HG03378 (cell line): ENCODE measurements at regions not wholly inside any gene's neighbourhood (a gene's known extent, or its start where the extent isn't known, plus 50 kb on each side); places are given as distances from the start of the nearest gene placed in this dataset.

Experiments used
- ATAC-seq: cut with Tn5 transposase; IDR thresholded peaks from one replicate; pipeline ENCODE4 v1.9.1; 2021; ENCODE audit warnings: mild to moderate bottlenecking, moderate library complexity; ENCODE audit not compliant: unreplicated experiment

GRCh38 chr22:34879001-34879400 lies 187.0 kb upstream of the ISX start:
- ATAC-seq = no peak

- no peak for ATAC-seq
Observed at GRCh38 chr22:34880662-34881061, 185.3 kb upstream of the ISX start.

GRCh38 chr22:34881453-34881852 lies 184.5 kb upstream of the ISX start:
- no peak for ATAC-seq

- no peak for ATAC-seq
Observed at GRCh38 chr22:34885852-34886251, 180.1 kb upstream of the ISX start.

GRCh38 chr22:34886391-34886790 lies 179.6 kb upstream of the ISX start:
- ATAC-seq = no peak

- ATAC-seq = no peak
Observed at GRCh38 chr22:34886812-34887211, 179.1 kb upstream of the ISX start.

- no peak for ATAC-seq
Observed at GRCh38 chr22:34897126-34897525, 168.8 kb upstream of the ISX start.

GRCh38 chr22:34902335-34902734 lies 163.6 kb upstream of the ISX start:
- ATAC-seq = no peak

GRCh38 chr22:34903416-34903815 lies 162.5 kb upstream of the ISX start:
- ATAC-seq = no peak

GRCh38 chr22:34904486-34904885 lies 161.5 kb upstream of the ISX start:
- no peak for ATAC-seq

GRCh38 chr22:34913826-34914225 lies 152.1 kb upstream of the ISX start:
- ATAC-seq = no peak

- no peak for ATAC-seq
Observed at GRCh38 chr22:34914846-34915245, 151.1 kb upstream of the ISX start.

GRCh38 chr22:34917239-34917638 lies 148.7 kb upstream of the ISX start:
- no peak for ATAC-seq

- ATAC-seq = no peak
Observed at GRCh38 chr22:34931026-34931425, 134.9 kb upstream of the ISX start.

- ATAC-seq = no peak
Observed at GRCh38 chr22:34934261-34934660, 131.7 kb upstream of the ISX start.

GRCh38 chr22:34943830-34944229 lies 122.1 kb upstream of the ISX start:
- ATAC-seq = no peak

GRCh38 chr22:34946339-34946985 lies 119.5 kb upstream of the ISX start:
- ATAC-seq = no peak

GRCh38 chr22:34950489-34950888 lies 115.5 kb upstream of the ISX start:
- no peak for ATAC-seq

GRCh38 chr22:34951212-34951611 lies 114.7 kb upstream of the ISX start:
- ATAC-seq = no peak

GRCh38 chr22:34960005-34960404 lies 106.0 kb upstream of the ISX start:
- ATAC-seq = no peak

- no peak for ATAC-seq
Observed at GRCh38 chr22:34966980-34967565, 98.9 kb upstream of the ISX start.

GRCh38 chr22:34969001-34969790 lies 96.8 kb upstream of the ISX start:
- ATAC-seq = no peak
